K562 (cell line): ENCODE measurements at regions not wholly inside any gene's neighbourhood (a gene's known extent, or its start where the extent isn't known, plus 50 kb on each side); places are given as distances from the start of the nearest gene placed in this dataset.

Source experiments
- ATAC-seq: fragments of 200-7000 bp; cut with Tn5 transposase; 3 replicates; pipeline ENCODE4 v1.9.1; 2020; ENCODE audit warnings: moderate library complexity
- BruUV-seq: library from RNA; stranded (reverse); fragments of 400-500 nt; replicated peaks from 2 replicates; lab custom pipeline; 2021; lab: Mats Ljungman, UMichigan
- CTCF ChIA-PET: fragments of 300-600 bp; formaldehyde crosslinking; extraction: SDS; loops from one replicate; lab custom pipeline; 2021; ENCODE audit warnings: low intra/inter-chr PET ratio; lab: Yijun Ruan, JAX
- POLR2A ChIA-PET: fragments of 300-600, 350-650 bp; sonication (Branson Sonifier 250); formaldehyde crosslinking; extraction: SDS; loops from one replicate; lab custom pipeline; 2021; ENCODE audit warnings: antibody characterized with exemption, inconsistent platforms; lab: Yijun Ruan, JAX
- DNase-seq, 4 experiments: peaks; one replicate each; pipeline versions ENCODE4 v3.0.0 to v3.0.0-alpha.2; 2011 to 2018; ENCODE audit warnings: low spot score in 3 of 4, mixed read lengths in 3 of 4; ENCODE audit errors: extremely low read depth in 1 of 4
- FAIRE-seq: peaks from 2 replicates; lab custom pipeline; 2011; peaks lifted over from hg19 to GRCh38; lab: Jason Lieb, UNC
- H2AFZ ChIP-seq: 2 replicates; pipeline ENCODE4 v1.6.0; 2011; ENCODE audit warnings: low read depth, low read length, control low read depth, inconsistent platforms
- H3K27ac ChIP-seq: fragments of 200-600 bp; 3 replicates; pipeline ENCODE4 v1.8.0; 2011; ENCODE audit warnings: low read depth, mild to moderate bottlenecking, control low read depth, inconsistent platforms, low read length, moderate library complexity, mixed read lengths; ENCODE audit errors: extremely low read depth
- H3K27me3 ChIP-seq, 2 experiments: fragments of 300-600 bp in 1 of 2; 2 replicates in 1 of 2; 3 replicates in 1 of 2; pipeline versions ENCODE4 v1.6.0 to v1.8.0; 2011; ENCODE audit warnings: inconsistent platforms in 2 of 2, low read length in 2 of 2, mild to moderate bottlenecking in 1 of 2, mixed read lengths in 1 of 2, moderate library complexity in 1 of 2; ENCODE audit not compliant: control insufficient read depth in 2 of 2, insufficient read depth in 2 of 2
- H3K36me3 ChIP-seq: fragments of 300-600 bp; 3 replicates; pipeline ENCODE4 v1.8.0; 2011; ENCODE audit warnings: mild to moderate bottlenecking, low read length, inconsistent platforms; ENCODE audit not compliant: control insufficient read depth, insufficient read depth
- H3K4me1 ChIP-seq, 2 experiments: fragments of 200-600 bp in 1 of 2; replicated peaks in 1 of 2; 2 replicates in 1 of 2; 3 replicates in 1 of 2; pipeline versions ENCODE4 v1.5.1 to v1.8.0; 2011; ENCODE audit warnings: inconsistent platforms in 2 of 2, low read length in 2 of 2, mild to moderate bottlenecking in 1 of 2, mixed read lengths in 1 of 2, moderate library complexity in 1 of 2; ENCODE audit not compliant: control insufficient read depth in 2 of 2, insufficient read depth in 2 of 2
- H3K4me2 ChIP-seq: 2 replicates; pipeline ENCODE4 v1.6.1; 2011; ENCODE audit warnings: low read length, control low read depth, inconsistent platforms, mixed read lengths; ENCODE audit not compliant: insufficient read depth
- H3K4me3 ChIP-seq: fragments of 200-600 bp; sonication (generic), shearing (Covaris generic); 2 replicates; pipeline ENCODE4 v1.5.1; 2016; ENCODE audit warnings: control low read depth, inconsistent platforms
- H3K79me2 ChIP-seq: fragments of 200-600 bp; 3 replicates; pipeline ENCODE4 v1.8.0; 2011; ENCODE audit warnings: low read length, inconsistent platforms; ENCODE audit not compliant: control insufficient read depth, insufficient read depth
- H3K9ac ChIP-seq, 2 experiments: 2 replicates each; pipeline versions ENCODE4 v1.6.0 to v1.6.1; 2011; ENCODE audit warnings: low read depth in 2 of 2, low read length in 2 of 2, control low read depth in 1 of 2, inconsistent platforms in 1 of 2, mild to moderate bottlenecking in 1 of 2, mixed read lengths in 1 of 2; ENCODE audit not compliant: insufficient read depth in 1 of 2
- H3K9me1 ChIP-seq: one replicate; pipeline ENCODE4 v1.6.0; 2011; ENCODE audit warnings: inconsistent platforms, mild to moderate bottlenecking, low read length, moderate library complexity; ENCODE audit not compliant: control insufficient read depth, insufficient read depth
- H3K9me3 ChIP-seq: replicated peaks from 2 replicates; pipeline ENCODE4 v1.5.1; 2011; ENCODE audit warnings: low read depth, low read length, inconsistent platforms; ENCODE audit not compliant: control insufficient read depth, insufficient read depth
- H4K20me1 ChIP-seq: replicated peaks from 2 replicates; pipeline ENCODE4 v1.6.1; 2011; ENCODE audit warnings: low read length, inconsistent platforms, mixed read lengths; ENCODE audit not compliant: control insufficient read depth, insufficient read depth
- DMBX1 ChIP-seq: fragments of 250-450 bp; sonication (Bioruptor Pico); IDR thresholded peaks from 2 replicates; pipeline ENCODE4 v1.8.0; 2022; ENCODE audit warnings: inconsistent platforms, mild to moderate bottlenecking, moderate library complexity, borderline replicate concordance
- KLF10 ChIP-seq: fragments of 250-450 bp; sonication (Bioruptor Pico); IDR thresholded peaks from 2 replicates; pipeline ENCODE4 v1.6.1; 2021; ENCODE audit warnings: matching md5 sums
- RUNX1 ChIP-seq: sonication (generic); IDR thresholded peaks from 2 replicates; pipeline ENCODE4 v1.6.1; 2016; ENCODE audit warnings: antibody characterized with exemption, low read depth
- ZBTB11 ChIP-seq, 3 experiments: fragments of 200-800 bp in 1 of 3; fragments of 250-450 bp in 1 of 3; fragments of 450-650 bp in 1 of 3; sonication (Bioruptor Pico) in 1 of 3; sonication (Bioruptor generic) in 1 of 3; formaldehyde crosslinking in 1 of 3; IDR thresholded peaks; 2 replicates each; pipeline versions ENCODE4 v1.6.1 to v1.8.0; 2016 to 2022; ENCODE audit warnings: mild to moderate bottlenecking in 2 of 3, missing genetic modification characterization in 2 of 3, missing compliant biosample characterization in 1 of 3, moderate library complexity in 1 of 3
- ZNF263 ChIP-seq: sonication (generic); formaldehyde crosslinking; IDR thresholded peaks from 2 replicates; pipeline ENCODE4 v1.8.0; 2022; ENCODE audit warnings: mild to moderate bottlenecking, missing genetic modification reagents, borderline replicate concordance
- ZNF584 ChIP-seq: fragments of 200-800 bp; sonication (Bioruptor generic); IDR thresholded peaks from 2 replicates; pipeline ENCODE4 v1.6.1; 2016; ENCODE audit warnings: low read depth, mild to moderate bottlenecking, missing genetic modification characterization, missing compliant biosample characterization
- WGBS: fragments of 100-300 bp; shearing (Covaris generic); methylation state at CpG from one replicate; pipeline ENCODE4 v1.1.6; 2016; ENCODE audit warnings: low coverage, mixed read lengths; ENCODE audit not compliant: insufficient coverage; ENCODE audit errors: missing lambda C conversion rate; 5-methylcytosine and 5-hydroxymethylcytosine counted together
- in situ Hi-C: fragments of 300-500 bp; cut with MboI; formaldehyde crosslinking; loops from 4 replicates; pipeline ENCODE4 v1.15.0; 2018; ENCODE audit warnings: inconsistent platforms, mixed read lengths
- intact Hi-C: fragments of 100-400 bp; cut with micrococcal nuclease; formaldehyde crosslinking; loops from 2 replicates; pipeline ENCODE4 v1.14.2; 2022

GRCh38 chr1:168433238-168433637, 110.6 kb downstream of the XCL2 start:
- no peaks in the 10 kb centered on the region for H3K9me3 ChIP-seq
- H3K4me3 ChIP-seq = no peak overlapping the region
- no TSS peak for BruUV-seq
- CTCF ChIA-PET = no interaction called here
- no peaks in the 10 kb centered on the region for H3K79me2 ChIP-seq
- no peak overlapping the region for H3K4me2 ChIP-seq
- peaks cover 0 to 39% of the 10 kb centered on the region in 2 experiments; a peak in 3 of 5 replicates for H3K27me3 ChIP-seq
- DNase-seq (no peak), ATAC-seq (no peak), FAIRE-seq (no peak)
- no peaks in the 10 kb centered on the region for H3K9me1 ChIP-seq
- H3K27ac ChIP-seq = no peak overlapping the region
- no peak for TF ChIP-seq DMBX1 (CRISPR knock-in tag)
- TF ChIP-seq RUNX1 = no peak
- TF ChIP-seq ZNF584 (CRISPR knock-in tag) = no peak
- no peak for TF ChIP-seq KLF10 (CRISPR knock-in tag)
- H3K9ac ChIP-seq = no peak overlapping the region
- POLR2A ChIA-PET = interaction anchor here (0.6 to 1.1 kb wide), 3 partner anchors 13 to 160 kb away, joined by 3 read pairs; no protein-coding TSS in a partner anchor
- WGBS = 0% methylated on average over 2 of the region's 2 CpGs
- H4K20me1 ChIP-seq = no peaks in the 10 kb centered on the region
- H3K4me1 ChIP-seq = peaks cover 0 to 3% of the 10 kb centered on the region in 2 experiments; a peak in 2 of 5 replicates
- intact Hi-C loops (loop anchor here (10.0 kb wide), 1 partner anchor 338 kb away; no protein-coding TSS in a partner anchor), in situ Hi-C loops (no loop called here)
- no peaks in the 10 kb centered on the region for H3K36me3 ChIP-seq
- H2AFZ ChIP-seq = no peak overlapping the region

GRCh38 chr1:168431882-168432281, 111.9 kb downstream of the XCL2 start:
- intact Hi-C loops = loop anchor here (10.0 kb wide), 1 partner anchor 337 kb away; no protein-coding TSS in a partner anchor
- Histone ChIP-seq H3K27ac (no peak overlapping the region), H3K36me3 (no peaks in the 10 kb centered on the region), H4K20me1 (no peaks in the 10 kb centered on the region), H3K27me3 (peaks cover 0 to 30% of the 10 kb centered on the region in 2 experiments; a peak in 2 of 5 replicates), H3K9me3 (no peaks in the 10 kb centered on the region), H3K9ac (no peak overlapping the region), H3K9me1 (no peaks in the 10 kb centered on the region), H3K4me2 (no peak overlapping the region), H2AFZ (no peak overlapping the region), H3K4me3 (no peak overlapping the region), H3K4me1 (peaks cover 0 to 3% of the 10 kb centered on the region in 2 experiments; a peak in 2 of 5 replicates), H3K79me2 (no peaks in the 10 kb centered on the region)
- ATAC-seq = peak; percentile 24; the same call in 2 of the 3 replicates
- BruUV-seq = no TSS peak
- in situ Hi-C loops = no loop called here
- FAIRE-seq = no peak
- no peak for DNase-seq
- CTCF ChIA-PET = no interaction called here
- POLR2A ChIA-PET = no interaction called here
- TF ChIP-seq ZNF263 (CRISPR knock-in tag) = peak; percentile 80
- TF ChIP-seq ZBTB11 (CRISPR knock-in tag; IDR thresholded peaks at IDR 0.05) = no peak
- TF ChIP-seq, all 486 proteins: peak for 1
